ENCODE measurements at regions not wholly inside any gene's neighbourhood (a gene's known extent, or its start where the extent isn't known, plus 50 kb on each side); places are given as distances from the start of the nearest gene placed in this dataset.

DNA sequence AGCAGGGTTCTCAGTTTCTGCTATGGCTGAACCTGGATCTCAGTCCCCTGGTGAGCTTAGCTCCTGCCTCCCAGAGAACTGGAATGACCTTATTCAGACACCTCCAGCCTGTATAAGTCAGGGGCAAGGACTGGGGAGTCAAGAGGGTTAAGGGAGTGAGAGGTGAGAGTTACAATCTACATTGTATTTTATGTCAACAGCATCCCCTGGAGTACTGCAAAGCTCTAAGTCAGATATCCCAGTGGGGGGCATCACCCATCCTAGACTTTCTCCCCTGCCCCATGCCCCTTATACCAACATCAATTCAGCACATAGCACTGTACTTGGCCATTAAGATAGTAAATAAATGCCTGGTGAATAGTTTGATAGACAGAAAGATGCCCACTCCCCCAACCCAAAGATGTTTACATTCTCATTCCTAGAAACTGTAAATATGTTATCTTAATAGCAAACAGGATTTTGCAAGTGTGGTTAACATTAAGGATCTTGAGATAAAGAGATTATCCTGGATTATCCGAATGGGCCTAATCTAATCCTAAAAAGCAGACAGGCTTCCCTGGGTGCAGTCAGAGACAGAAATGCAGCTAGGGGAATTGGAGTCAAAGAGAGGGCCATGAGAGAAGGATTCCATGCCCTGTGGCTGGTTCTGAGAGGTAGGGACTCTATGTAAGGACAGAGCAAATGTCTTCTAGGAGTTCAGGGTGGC lies 132.3 kb upstream of the RASGRP1 start:
- no peak for FAIRE-seq

- FAIRE-seq, result no peak
Observed at GRCh38 chr15:38698254-38698653, 133.6 kb upstream of the RASGRP1 start.

GRCh38 chr15:38699633-38700230 lies 135.1 kb upstream of the RASGRP1 start:
- FAIRE-seq, result peak; percentile 97

DNA sequence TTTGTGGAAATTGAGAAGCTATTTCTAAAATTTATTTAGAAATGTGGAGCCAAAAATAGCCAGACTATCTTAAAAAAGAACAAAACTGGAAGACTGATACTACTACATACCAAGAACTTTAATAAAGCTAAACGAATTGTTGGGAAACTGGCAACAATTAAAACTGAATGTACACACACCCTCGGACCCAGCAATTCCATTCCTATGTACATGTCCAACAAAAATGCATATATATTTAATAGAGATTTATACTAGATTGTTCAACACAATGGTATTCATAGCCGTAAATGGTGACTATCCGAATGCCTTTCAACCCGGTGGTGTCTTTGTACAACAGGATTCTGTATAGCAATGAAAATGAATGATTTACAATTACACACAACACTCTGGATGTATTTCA lies 136.5 kb upstream of the RASGRP1 start:
- no peak for FAIRE-seq

- FAIRE-seq, result no peak
Observed at GRCh38 chr15:38702178-38702912, 137.7 kb upstream of the RASGRP1 start.

GRCh38 chr15:38705436-38706219 lies 141.0 kb upstream of the RASGRP1 start:
- no peak for FAIRE-seq

DNA sequence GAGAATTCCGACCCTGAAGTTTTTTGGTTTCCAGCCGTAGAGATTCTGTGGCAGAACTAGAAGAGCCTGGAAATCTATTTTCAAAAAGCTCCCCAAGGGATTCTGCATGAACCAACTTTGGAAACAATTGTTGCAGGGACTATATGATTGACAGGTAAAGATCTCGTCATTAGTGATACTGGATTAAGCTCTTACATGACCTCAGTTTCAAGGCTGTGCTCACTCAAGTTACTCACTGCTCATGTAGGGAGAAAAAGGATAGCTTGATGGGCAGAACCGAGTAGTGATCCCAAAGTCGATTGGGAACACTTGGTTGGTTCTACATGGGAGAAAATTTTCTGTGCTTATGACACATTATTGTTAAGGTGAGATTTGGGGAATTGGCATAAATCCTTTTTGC lies 142.3 kb upstream of the RASGRP1 start:
- FAIRE-seq, result no peak

- FAIRE-seq, result peak; percentile 94
Observed at GRCh38 chr15:38707802-38708671, 143.4 kb upstream of the RASGRP1 start.

GRCh38 chr15:38708672-38709180 lies 144.1 kb upstream of the RASGRP1 start:
- FAIRE-seq, result no peak

GRCh38 chr15:38709196-38709595 lies 144.6 kb upstream of the RASGRP1 start:
- no peak for FAIRE-seq

DNA sequence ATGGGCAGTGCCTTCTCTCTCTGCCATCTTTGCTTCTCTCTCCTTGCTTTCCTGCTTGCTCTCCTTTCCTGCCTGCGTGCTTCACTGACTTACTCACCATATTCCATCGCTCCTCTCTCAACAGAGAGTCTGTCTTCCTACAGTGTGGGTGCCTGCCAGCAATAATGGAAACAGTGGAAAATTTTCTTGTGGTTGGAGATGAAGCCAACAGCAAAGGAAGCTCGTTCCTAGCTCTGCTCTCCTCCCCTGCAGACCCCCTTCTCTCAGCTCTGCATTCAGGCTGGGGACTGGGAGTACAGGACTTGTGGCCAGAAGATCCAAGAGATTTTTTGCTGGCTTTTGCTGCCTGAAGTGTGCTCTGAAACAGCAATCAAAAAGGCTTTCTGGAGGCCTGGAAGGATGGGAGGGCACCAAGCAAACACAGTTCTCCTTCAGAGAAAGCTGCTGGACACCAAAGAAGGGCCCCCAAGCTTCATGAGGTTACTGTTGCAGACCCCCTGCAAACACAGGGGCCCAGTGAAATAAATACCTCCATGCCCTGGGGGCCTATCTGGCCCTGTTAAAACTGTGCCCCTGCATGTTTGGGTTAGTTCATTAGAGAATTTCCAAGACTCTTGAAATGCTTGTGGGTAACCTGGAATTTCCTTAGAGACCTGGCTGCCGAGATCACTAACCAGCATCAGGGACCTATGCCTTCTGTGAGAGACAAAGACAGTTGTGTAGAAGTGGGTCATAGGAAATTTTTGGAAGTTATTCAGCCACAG lies 149.9 kb upstream of the RASGRP1 start:
- FAIRE-seq, result no peak

GRCh38 chr15:38720893-38721567 lies 156.4 kb upstream of the RASGRP1 start:
- FAIRE-seq, result no peak

DNA sequence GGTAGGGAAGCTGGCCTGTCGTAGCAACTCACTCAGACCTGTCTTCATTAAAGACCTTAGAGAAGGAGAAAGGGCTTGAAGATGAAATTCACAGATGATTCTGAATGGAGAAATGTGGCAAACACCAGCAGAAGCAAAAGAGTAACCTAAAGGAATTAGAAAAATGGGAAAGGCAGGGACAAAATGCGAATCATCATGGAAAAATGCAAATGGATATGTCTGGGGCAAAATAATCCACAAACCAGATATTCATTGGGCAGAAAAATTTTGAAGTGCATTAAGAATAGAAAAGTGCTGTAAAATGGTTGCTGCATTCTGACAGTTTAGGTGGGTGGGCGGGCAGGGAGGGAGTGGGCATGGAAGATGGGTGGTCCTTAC lies 156.9 kb upstream of the RASGRP1 start:
- FAIRE-seq, result no peak

GRCh38 chr15:38722236-38722635 lies 157.6 kb upstream of the RASGRP1 start:
- no peak for FAIRE-seq

DNA sequence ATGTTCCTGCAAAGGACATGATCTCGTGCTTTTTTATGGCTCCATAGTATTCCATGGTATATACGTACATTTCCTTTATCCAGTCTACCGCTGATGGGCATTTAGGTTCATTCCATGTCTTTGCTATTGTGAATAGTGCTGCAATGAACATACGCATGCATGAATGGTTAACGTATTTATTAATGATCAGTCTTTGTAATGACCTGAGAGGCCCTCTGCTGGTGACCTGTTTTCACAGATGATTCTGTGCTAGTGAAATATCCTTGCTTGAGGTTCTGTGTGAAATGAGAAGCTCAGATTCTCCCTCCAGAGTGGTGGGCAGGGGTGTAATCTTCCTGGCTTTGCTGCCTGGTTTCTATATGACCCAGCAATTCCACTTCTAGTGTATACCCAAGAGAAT lies 160.2 kb upstream of the RASGRP1 start:
- FAIRE-seq, result no peak

- FAIRE-seq, result no peak
Observed at GRCh38 chr15:38726187-38726586, 161.6 kb upstream of the RASGRP1 start.

GRCh38 chr15:38733331-38733730 lies 168.7 kb upstream of the RASGRP1 start:
- FAIRE-seq, result no peak

GRCh38 chr15:38740206-38740605 lies 175.6 kb upstream of the RASGRP1 start:
- FAIRE-seq, result no peak

DNA sequence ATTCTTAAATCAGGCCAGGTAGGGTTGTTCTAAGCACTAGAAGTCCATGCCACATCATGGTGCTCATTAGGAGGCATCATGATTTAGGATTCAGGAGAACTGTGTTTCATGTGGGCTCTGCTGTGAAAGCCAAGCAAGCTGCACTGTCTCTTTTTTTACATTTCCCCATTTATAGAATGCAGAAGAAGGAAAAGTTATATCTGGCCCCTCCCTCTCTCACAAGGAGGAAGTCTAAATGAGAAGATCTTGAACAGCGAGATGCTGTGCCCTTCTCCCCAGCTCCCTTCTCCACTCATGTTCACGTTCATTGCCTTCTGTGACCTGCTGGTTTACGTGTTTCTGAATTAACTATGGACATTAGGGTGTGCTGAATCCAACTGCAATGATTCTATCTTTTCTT lies 178.5 kb upstream of the RASGRP1 start:
- FAIRE-seq, result no peak

DNA sequence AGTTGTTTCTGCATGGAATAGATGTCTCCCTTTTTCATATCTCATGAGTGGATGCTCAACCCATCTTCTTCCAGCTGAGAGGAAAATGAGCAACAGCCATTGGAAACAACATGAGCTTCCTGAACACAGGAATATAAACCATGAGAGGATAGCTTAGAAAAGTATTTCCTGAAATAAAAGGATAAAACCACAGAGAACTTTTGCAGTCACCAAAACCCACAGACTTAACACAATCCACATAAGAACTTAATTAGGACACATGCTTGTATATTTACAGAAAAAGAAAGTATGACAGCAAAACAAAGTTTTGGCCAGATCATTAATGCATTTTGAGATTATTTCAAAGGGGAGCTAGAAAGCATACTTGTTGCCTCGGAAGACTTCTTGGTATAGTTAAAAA lies 180.5 kb upstream of the RASGRP1 start:
- no peak for FAIRE-seq

DNA sequence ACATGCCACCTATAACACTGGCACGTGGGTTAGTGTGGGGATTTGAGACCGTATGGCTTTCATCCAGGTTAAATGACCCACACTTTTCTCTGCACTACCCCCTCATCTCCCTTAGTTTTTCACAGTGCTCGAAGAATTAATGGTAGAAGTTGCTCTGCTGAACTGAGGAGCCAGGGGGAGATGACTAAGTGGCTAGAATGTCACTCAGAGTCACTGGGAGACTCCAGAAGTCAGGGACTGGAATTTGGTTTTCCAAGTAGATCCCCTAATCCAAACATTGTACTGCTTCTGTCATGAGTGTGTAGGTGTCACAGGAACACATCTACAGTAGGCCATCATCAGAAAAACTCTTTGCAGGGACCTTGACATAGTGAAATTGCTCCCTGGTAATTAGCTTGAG lies 181.0 kb upstream of the RASGRP1 start:
- FAIRE-seq, result no peak
